Gastroesophageal sphincter (tissue), 3 donors: ENCODE measurements at regions not wholly inside any gene's neighbourhood (a gene's known extent, or its start where the extent isn't known, plus 50 kb on each side); places are given as distances from the start of the nearest gene placed in this dataset.

ENCODE experiments used
- EP300 ChIP-seq: sonication (generic); formaldehyde crosslinking; IDR thresholded peaks from one replicate; pipeline ENCODE4 v1.6.1; 2017; ENCODE audit warnings: antibody characterized with exemption, mild to moderate bottlenecking
- POLR2AphosphoS5 ChIP-seq: sonication (generic); formaldehyde crosslinking; IDR thresholded peaks from one replicate; pipeline ENCODE4 v1.6.1; 2017; ENCODE audit warnings: antibody characterized with exemption
- TF ChIP-seq, protein P1 (sequence below), 4 experiments: fragments of 200-600 bp in 2 of 4; fragments of 450-650 bp in 2 of 4; sonication (generic) in 1 of 4; IDR thresholded peaks; one replicate each; pipeline ENCODE4 v1.5.1; 2017 to 2019; ENCODE audit warnings: antibody characterized with exemption in 4 of 4, mild to moderate bottlenecking in 2 of 4, moderate library complexity in 2 of 4

DNA sequence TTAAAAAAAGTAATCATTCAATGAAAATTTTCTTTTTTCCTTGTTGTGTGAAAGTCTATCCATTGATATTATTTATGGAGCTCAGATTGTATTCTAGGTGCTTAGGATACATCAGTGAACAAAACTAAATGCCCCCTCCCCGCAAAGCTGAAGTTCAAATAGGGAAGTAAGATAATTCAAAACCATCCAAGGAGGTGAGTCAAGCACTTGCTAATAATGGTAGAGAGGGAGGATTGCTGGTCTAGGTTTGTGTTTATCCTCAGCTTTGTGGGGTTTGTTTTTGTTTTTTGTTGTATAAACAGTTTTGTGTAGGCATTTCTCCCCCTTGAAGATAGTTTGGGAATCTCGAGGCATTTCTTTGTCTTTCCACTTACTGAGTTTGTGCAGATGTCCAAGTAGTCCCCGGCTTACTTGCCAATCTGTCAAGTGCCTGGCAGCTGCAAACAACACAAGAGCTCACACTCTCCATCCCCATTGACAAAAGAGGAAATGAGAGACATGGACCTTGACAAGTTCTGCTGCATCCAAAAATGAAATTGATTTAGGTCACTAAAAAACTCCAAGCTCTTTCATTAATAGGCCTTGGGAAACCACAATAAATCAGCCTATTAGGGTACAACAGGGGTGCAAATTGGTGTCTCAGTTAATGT lies 575.8 kb upstream of the TBL1XR1 start:
- TF ChIP-seq POLR2AphosphoS5 (no peak), EP300 (no peak)
- TF ChIP-seq, protein P1, sequence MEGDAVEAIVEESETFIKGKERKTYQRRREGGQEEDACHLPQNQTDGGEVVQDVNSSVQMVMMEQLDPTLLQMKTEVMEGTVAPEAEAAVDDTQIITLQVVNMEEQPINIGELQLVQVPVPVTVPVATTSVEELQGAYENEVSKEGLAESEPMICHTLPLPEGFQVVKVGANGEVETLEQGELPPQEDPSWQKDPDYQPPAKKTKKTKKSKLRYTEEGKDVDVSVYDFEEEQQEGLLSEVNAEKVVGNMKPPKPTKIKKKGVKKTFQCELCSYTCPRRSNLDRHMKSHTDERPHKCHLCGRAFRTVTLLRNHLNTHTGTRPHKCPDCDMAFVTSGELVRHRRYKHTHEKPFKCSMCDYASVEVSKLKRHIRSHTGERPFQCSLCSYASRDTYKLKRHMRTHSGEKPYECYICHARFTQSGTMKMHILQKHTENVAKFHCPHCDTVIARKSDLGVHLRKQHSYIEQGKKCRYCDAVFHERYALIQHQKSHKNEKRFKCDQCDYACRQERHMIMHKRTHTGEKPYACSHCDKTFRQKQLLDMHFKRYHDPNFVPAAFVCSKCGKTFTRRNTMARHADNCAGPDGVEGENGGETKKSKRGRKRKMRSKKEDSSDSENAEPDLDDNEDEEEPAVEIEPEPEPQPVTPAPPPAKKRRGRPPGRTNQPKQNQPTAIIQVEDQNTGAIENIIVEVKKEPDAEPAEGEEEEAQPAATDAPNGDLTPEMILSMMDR (IDR thresholded peaks at IDR 0.05): no peak
